ENCODE measurements at regions not wholly inside any gene's neighbourhood (a gene's known extent, or its start where the extent isn't known, plus 50 kb on each side); places are given as distances from the start of the nearest gene placed in this dataset.

DNA sequence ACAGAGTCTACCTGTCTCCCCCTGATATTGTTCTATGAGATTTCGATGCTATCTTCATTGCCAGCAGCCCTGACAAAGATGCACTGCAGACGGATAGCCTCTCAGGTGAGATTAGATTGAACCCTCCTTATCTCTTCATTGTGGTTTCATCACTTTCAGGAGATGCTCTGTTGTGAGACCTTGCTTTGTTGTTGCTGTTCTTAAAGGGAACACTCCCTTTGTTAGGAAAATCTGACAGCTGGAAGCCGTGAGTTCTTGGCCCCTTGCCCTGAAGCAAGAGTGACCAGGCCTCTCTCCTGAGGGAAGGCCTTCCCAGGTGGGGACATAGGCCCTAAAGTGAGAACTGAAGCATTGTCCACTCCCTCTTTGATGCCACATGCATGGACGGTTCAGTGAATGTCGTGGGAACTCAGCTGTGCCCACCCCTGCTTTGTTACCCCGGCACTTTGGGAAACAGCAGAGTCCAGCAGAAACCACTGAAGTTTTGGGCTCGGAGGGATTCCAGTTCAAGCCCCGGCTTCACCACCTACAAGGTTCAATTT is 976.1 kb downstream of the TBC1D22A start:
- TF ChIP-seq, protein P1, sequence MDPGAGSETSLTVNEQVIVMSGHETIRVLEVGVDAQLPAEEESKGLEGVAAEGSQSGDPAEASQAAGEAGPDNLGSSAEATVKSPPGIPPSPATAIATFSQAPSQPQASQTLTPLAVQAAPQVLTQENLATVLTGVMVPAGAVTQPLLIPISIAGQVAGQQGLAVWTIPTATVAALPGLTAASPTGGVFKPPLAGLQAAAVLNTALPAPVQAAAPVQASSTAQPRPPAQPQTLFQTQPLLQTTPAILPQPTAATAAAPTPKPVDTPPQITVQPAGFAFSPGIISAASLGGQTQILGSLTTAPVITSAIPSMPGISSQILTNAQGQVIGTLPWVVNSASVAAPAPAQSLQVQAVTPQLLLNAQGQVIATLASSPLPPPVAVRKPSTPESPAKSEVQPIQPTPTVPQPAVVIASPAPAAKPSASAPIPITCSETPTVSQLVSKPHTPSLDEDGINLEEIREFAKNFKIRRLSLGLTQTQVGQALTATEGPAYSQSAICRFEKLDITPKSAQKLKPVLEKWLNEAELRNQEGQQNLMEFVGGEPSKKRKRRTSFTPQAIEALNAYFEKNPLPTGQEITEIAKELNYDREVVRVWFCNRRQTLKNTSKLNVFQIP (CRISPR knock-in tag; IDR thresholded peaks at IDR 0.05; ENCODE audit: borderline replicate concordance, low read depth) = no peak
- TF ChIP-seq, protein P2, sequence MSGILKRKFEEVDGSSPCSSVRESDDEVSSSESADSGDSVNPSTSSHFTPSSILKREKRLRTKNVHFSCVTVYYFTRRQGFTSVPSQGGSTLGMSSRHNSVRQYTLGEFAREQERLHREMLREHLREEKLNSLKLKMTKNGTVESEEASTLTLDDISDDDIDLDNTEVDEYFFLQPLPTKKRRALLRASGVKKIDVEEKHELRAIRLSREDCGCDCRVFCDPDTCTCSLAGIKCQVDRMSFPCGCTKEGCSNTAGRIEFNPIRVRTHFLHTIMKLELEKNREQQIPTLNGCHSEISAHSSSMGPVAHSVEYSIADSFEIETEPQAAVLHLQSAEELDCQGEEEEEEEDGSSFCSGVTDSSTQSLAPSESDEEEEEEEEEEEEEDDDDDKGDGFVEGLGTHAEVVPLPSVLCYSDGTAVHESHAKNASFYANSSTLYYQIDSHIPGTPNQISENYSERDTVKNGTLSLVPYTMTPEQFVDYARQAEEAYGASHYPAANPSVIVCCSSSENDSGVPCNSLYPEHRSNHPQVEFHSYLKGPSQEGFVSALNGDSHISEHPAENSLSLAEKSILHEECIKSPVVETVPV (CRISPR knock-in tag; IDR thresholded peaks at IDR 0.05) = no peak
- TF ChIP-seq PPARA (CRISPR knock-in tag; IDR thresholded peaks at IDR 0.05; ENCODE audit: borderline replicate concordance) (no peak), RARB (CRISPR knock-in tag; IDR thresholded peaks at IDR 0.05) (no peak), TCF4 (CRISPR knock-in tag; IDR thresholded peaks at IDR 0.05; ENCODE audit: borderline replicate concordance) (no peak)
- TF ChIP-seq, protein P3, sequence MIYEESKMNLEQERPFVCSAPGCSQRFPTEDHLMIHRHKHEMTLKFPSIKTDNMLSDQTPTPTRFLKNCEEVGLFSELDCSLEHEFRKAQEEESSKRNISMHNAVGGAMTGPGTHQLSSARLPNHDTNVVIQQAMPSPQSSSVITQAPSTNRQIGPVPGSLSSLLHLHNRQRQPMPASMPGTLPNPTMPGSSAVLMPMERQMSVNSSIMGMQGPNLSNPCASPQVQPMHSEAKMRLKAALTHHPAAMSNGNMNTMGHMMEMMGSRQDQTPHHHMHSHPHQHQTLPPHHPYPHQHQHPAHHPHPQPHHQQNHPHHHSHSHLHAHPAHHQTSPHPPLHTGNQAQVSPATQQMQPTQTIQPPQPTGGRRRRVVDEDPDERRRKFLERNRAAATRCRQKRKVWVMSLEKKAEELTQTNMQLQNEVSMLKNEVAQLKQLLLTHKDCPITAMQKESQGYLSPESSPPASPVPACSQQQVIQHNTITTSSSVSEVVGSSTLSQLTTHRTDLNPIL (CRISPR knock-in tag; IDR thresholded peaks at IDR 0.05; ENCODE audit: low read depth) = no peak

All from SK-N-SH treated with all-trans-retinoic acid at 6 μM for 48 hours (cell line).